ENCODE measurements at regions not wholly inside any gene's neighbourhood (a gene's known extent, or its start where the extent isn't known, plus 50 kb on each side); places are given as distances from the start of the nearest gene placed in this dataset.
"Not testable (repeated sequence)": the region's sequence is repeated elsewhere in the genome, so short reads cannot be mapped to it uniquely, and the experiment has no call there.

DNA sequence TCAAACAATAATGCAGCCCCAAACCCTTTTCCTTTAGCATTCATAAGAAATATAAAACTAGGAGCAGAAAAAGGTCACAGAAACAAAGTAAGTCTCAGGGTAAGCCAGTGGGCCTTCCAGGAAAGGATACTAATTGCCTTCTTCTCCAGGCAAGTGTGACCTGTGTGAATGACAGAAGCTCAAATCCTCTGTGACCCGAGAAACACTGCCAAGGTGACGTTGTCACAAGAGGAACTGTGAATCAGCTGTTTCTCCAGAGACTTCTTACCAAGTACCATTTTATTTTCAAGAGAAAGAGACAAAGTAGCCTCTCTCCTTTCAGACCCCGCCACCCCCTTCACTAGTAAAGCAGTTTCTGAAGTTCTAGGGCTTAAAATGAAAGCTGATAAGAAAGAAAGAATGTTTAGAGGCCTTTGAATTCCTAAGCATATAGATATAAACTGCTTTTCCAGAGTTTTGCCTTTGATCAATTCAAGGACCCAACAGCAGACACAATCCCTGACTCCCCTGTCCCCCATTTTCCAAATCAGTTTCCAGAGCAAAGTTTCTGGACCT, 155.6 kb downstream of the NUF2 start (continued):
- TF ChIP-seq, protein P1, sequence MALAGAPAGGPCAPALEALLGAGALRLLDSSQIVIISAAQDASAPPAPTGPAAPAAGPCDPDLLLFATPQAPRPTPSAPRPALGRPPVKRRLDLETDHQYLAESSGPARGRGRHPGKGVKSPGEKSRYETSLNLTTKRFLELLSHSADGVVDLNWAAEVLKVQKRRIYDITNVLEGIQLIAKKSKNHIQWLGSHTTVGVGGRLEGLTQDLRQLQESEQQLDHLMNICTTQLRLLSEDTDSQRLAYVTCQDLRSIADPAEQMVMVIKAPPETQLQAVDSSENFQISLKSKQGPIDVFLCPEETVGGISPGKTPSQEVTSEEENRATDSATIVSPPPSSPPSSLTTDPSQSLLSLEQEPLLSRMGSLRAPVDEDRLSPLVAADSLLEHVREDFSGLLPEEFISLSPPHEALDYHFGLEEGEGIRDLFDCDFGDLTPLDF (CRISPR knock-in tag; IDR thresholded peaks at IDR 0.05): no peak
- TF ChIP-seq ZNF219 (CRISPR knock-in tag; IDR thresholded peaks at IDR 0.05; ENCODE audit: borderline replicate concordance) (no peak), ZNF423 (CRISPR knock-in tag; IDR thresholded peaks at IDR 0.05) (no peak), ZNF317 (CRISPR knock-in tag; IDR thresholded peaks at IDR 0.05; ENCODE audit: borderline replicate concordance, low read depth) (no peak), ESRRA (CRISPR knock-in tag; IDR thresholded peaks at IDR 0.05; ENCODE audit: borderline replicate concordance) (no peak), IRF2 (CRISPR knock-in tag; IDR thresholded peaks at IDR 0.05; ENCODE audit: borderline replicate concordance, low read depth) (no peak), JUN (CRISPR knock-in tag; IDR thresholded peaks at IDR 0.05) (no peak)
- TF ChIP-seq, protein P2, sequence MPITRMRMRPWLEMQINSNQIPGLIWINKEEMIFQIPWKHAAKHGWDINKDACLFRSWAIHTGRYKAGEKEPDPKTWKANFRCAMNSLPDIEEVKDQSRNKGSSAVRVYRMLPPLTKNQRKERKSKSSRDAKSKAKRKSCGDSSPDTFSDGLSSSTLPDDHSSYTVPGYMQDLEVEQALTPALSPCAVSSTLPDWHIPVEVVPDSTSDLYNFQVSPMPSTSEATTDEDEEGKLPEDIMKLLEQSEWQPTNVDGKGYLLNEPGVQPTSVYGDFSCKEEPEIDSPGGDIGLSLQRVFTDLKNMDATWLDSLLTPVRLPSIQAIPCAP (CRISPR knock-in tag; IDR thresholded peaks at IDR 0.05): no peak

DNA sequence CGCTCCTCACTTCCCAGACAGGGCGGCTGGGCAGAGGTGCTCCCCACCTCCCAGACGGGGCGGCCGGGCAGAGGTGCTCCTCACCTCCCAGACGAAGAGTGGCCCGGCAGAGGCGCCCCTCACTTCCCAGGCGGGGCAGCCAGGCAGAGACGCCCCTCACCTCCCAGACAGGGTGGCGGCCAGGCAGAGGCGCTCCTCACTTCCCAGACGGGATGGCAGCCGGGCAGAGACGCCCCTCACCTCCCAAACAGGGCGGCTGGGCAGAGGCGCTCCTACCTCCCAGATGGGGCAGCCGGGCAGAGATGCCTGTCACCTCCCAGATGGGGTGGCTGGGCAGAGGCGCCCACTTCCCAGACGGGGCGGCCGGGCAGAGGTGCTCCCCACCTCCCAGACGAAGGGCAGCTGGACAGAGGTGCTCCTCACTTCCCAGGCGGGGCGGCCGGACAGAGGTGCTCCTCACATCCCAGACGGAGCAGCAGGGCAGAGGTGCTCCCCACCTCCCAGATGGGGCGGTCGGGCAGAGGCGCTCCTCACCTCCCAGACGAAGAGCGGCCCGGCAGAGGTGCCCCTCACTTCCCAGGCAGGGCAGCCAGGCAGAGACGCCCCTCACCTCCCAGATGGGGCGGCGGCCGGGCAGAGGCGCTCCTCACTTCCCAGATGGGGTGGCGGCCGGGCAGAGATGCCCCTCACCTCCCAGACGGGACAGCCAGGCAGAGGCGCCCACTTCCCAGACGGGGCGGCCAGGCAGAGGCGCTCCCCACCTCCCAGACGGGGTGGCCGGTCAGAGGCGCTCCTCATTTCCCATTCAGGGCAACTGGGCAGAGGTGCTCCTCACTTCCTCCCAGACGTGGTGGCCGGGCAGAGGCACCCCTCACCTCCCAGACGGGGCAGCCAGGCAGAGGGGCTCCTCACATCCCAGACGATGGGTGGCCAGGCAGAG, 176.9 kb downstream of the NUF2 start:
- POLR2A ChIA-PET; H3K27ac Mint-ChIP-seq; ATAC-seq; CTCF ChIA-PET; DNase-seq (ENCODE audit: low spot score); H3K4me3 Mint-ChIP-seq; H3K27me3 Mint-ChIP-seq (ENCODE audit: low read depth): not testable (repeated sequence)
- peaks cover 34% of the 10 kb centered on the region for H3K36me3 Mint-ChIP-seq
- H3K9me3 Mint-ChIP-seq: peaks cover 64% of the 10 kb centered on the region
- peaks cover 16% of the 10 kb centered on the region for H3K4me1 Mint-ChIP-seq

DNA sequence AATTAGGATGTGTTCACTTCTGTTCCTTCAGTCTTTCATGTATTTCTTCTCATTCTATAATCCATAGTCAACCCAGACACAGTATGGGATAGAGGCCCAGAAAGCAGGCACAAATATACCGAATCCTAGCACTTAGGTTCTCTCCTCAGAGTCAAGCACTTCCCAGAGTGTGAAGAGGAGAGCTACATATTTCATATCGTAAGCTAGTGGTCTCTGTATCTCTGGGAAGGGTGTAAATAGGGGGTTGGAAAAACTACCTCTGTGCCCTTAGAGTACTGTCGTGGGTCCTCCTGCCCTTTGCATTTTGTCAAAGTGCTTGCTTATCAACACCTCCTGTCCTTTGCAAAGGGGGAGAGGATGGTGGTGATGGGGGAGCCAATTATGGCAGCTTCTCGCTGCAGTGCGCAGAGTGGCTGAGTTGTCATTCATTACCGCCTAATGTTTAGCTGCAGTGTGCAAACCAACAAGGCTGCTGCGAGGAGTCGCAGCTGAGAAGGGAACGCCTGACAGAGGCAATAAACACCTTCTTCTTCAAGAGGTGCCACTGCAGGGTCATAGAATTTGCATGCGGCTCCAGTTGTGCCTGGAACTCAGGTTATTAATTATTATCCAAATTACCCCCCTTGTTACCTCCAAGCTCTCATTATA, 182.7 kb downstream of the NUF2 start:
- no peak overlapping the region for H3K4me3 Mint-ChIP-seq
- no peak overlapping the region for H3K27ac Mint-ChIP-seq
- no peak for TF ChIP-seq JAZF1 (CRISPR knock-in tag; IDR thresholded peaks at IDR 0.05)
- TF ChIP-seq, protein P3, sequence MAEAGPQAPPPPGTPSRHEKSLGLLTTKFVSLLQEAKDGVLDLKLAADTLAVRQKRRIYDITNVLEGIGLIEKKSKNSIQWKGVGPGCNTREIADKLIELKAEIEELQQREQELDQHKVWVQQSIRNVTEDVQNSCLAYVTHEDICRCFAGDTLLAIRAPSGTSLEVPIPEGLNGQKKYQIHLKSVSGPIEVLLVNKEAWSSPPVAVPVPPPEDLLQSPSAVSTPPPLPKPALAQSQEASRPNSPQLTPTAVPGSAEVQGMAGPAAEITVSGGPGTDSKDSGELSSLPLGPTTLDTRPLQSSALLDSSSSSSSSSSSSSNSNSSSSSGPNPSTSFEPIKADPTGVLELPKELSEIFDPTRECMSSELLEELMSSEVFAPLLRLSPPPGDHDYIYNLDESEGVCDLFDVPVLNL (CRISPR knock-in tag; IDR thresholded peaks at IDR 0.05; ENCODE audit: borderline replicate concordance, low read depth): no peak
- TF ChIP-seq SMAD4 (CRISPR knock-in tag; IDR thresholded peaks at IDR 0.05): no peak
- no peaks in the 10 kb centered on the region for H3K27me3 Mint-ChIP-seq (ENCODE audit: low read depth)
- H3K36me3 Mint-ChIP-seq: peaks cover 25% of the 10 kb centered on the region
- H3K4me1 Mint-ChIP-seq: peaks cover 30% of the 10 kb centered on the region
- DNase-seq (ENCODE audit: low spot score) (no peak), ATAC-seq (no peak)
- ChIA-PET CTCF (no interaction called here), POLR2A (no interaction called here)
- H3K9me3 Mint-ChIP-seq: peaks cover 33% of the 10 kb centered on the region

DNA sequence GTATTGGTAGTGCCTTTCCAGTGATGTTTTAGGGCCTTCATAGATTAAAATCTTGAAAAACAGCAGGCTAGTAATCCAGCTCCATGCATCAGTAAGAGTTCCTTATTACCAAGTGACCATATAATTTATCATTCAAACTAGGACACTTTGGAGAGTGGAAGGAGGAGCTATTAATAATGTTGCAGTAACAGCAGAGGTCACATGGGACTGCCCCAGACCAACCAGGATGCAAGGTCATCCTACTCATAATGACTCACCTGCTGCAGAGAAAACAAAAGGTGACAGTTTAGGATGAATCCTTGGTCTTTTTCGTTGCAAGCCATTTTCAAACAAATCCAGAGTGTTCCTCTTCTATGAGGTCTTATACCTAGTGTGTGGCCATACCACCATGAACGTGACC, 187.4 kb downstream of the NUF2 start:
- Mint-ChIP-seq H3K36me3 (peaks cover 1% of the 10 kb centered on the region; the same call in 1 of the 2 replicates), H3K4me1 (peaks cover 9% of the 10 kb centered on the region), H3K4me3 (no peak overlapping the region), H3K9me3 (peaks cover 4% of the 10 kb centered on the region), H3K27me3 (ENCODE audit: low read depth) (no peaks in the 10 kb centered on the region), H3K27ac (no peak overlapping the region)
- ATAC-seq (no peak), DNase-seq (ENCODE audit: low spot score) (no peak)
- CTCF ChIA-PET: no interaction called here
- POLR2A ChIA-PET: no interaction called here
- TF ChIP-seq RORB (CRISPR knock-in tag; IDR thresholded peaks at IDR 0.05): no peak
- TF ChIP-seq, protein P4, sequence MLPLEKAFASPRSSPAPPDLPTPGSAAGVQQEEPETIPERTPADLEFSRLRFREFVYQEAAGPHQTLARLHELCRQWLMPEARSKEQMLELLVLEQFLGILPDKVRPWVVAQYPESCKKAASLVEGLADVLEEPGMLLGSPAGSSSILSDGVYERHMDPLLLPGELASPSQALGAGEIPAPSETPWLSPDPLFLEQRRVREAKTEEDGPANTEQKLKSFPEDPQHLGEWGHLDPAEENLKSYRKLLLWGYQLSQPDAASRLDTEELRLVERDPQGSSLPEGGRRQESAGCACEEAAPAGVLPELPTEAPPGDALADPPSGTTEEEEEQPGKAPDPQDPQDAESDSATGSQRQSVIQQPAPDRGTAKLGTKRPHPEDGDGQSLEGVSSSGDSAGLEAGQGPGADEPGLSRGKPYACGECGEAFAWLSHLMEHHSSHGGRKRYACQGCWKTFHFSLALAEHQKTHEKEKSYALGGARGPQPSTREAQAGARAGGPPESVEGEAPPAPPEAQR (CRISPR knock-in tag; IDR thresholded peaks at IDR 0.05): no peak
- TF ChIP-seq ZBTB21 (CRISPR knock-in tag; IDR thresholded peaks at IDR 0.05; ENCODE audit: borderline replicate concordance): no peak
- TF ChIP-seq, protein P5, sequence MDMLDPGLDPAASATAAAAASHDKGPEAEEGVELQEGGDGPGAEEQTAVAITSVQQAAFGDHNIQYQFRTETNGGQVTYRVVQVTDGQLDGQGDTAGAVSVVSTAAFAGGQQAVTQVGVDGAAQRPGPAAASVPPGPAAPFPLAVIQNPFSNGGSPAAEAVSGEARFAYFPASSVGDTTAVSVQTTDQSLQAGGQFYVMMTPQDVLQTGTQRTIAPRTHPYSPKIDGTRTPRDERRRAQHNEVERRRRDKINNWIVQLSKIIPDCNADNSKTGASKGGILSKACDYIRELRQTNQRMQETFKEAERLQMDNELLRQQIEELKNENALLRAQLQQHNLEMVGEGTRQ (CRISPR knock-in tag; IDR thresholded peaks at IDR 0.05): no peak
- TF ChIP-seq MXD4 (CRISPR knock-in tag; IDR thresholded peaks at IDR 0.05; ENCODE audit: borderline replicate concordance): no peak
- TF ChIP-seq FOXP1 (CRISPR knock-in tag; IDR thresholded peaks at IDR 0.05; ENCODE audit: borderline replicate concordance): no peak
- TF ChIP-seq TEAD1 (CRISPR knock-in tag; IDR thresholded peaks at IDR 0.05): no peak
- TF ChIP-seq ESRRA (CRISPR knock-in tag; IDR thresholded peaks at IDR 0.05; ENCODE audit: borderline replicate concordance): no peak
- TF ChIP-seq KAT7 (CRISPR knock-in tag; IDR thresholded peaks at IDR 0.05; ENCODE audit: borderline replicate concordance): no peak
- no peak for TF ChIP-seq ZNF671 (CRISPR knock-in tag; IDR thresholded peaks at IDR 0.05)
- TF ChIP-seq, protein P1 (CRISPR knock-in tag; IDR thresholded peaks at IDR 0.05): no peak
- TF ChIP-seq NFE2L1 (CRISPR knock-in tag; IDR thresholded peaks at IDR 0.05): no peak

Measured in WTC11 (cell line).